ENCODE measurements at regions not wholly inside any gene's neighbourhood (a gene's known extent, or its start where the extent isn't known, plus 50 kb on each side); places are given as distances from the start of the nearest gene placed in this dataset.

GRCh38 chr11:115950660-115951059 is 446.4 kb upstream of the CADM1 start (continued):
- TF ChIP-seq REST (IDR thresholded peaks at IDR 0.05; ENCODE audit: low read depth, low read length), result no peak
- TF ChIP-seq RFX5 (IDR thresholded peaks at IDR 0.05; ENCODE audit: low read length), result no peak
- TF ChIP-seq SIN3A (IDR thresholded peaks at IDR 0.05; ENCODE audit: borderline replicate concordance, low read depth, low read length), result no peak
- no peak for TF ChIP-seq MAX (IDR thresholded peaks at IDR 0.05; ENCODE audit: low read depth)
- no peak for TF ChIP-seq USF1 (IDR thresholded peaks at IDR 0.05; ENCODE audit: borderline replicate concordance, low read depth)
- TF ChIP-seq ZBTB33 (IDR thresholded peaks at IDR 0.05; ENCODE audit: borderline replicate concordance, low read depth), result no peak
- TF ChIP-seq SMC3 (IDR thresholded peaks at IDR 0.05; ENCODE audit: low read depth, low read length), result no peak

- Histone ChIP-seq H3K27me3 (ENCODE audit: insufficient read depth) (no peaks in the 10 kb centered on the region), H3K9me2 (no peaks in the 10 kb centered on the region), H3F3A (replicated peaks; ENCODE audit: insufficient read depth) (no peaks in the 10 kb centered on the region), H3K27ac (ENCODE audit: low read depth in 2 of 2, low read length in 1 of 2) (no peak overlapping the region), H3K9me3 (no peaks in the 10 kb centered on the region), H3K9ac (no peak overlapping the region), H3K36me3 (replicated peaks in 1 of 2; ENCODE audit: control insufficient read depth in 1 of 2, insufficient read depth in 2 of 2, low read length in 1 of 2) (no peaks in the 10 kb centered on the region), H3K79me2 (ENCODE audit: insufficient read depth) (no peaks in the 10 kb centered on the region), H3K4me2 (no peak overlapping the region), H3K4me1 (ENCODE audit: control insufficient read depth in 1 of 2, insufficient read depth in 2 of 2, low read depth in 1 of 2, low read length in 1 of 2) (peaks cover 0 to 10% of the 10 kb centered on the region in 2 experiments; a peak in 1 of 4 replicates), H3K4me3 (ENCODE audit: low read depth in 2 of 2, low read length in 1 of 2) (no peak overlapping the region), H2AFZ (ENCODE audit: low read depth) (no peak overlapping the region), H4K20me1 (ENCODE audit: insufficient read depth) (no peaks in the 10 kb centered on the region)
- POLR2A ChIA-PET, result interaction anchor here (0.7 kb wide), 1 partner anchor 315 kb away, joined by 3 read pairs; no protein-coding TSS in a partner anchor
- WGBS (ENCODE audit: low lambda C conversion rate), result 30% methylated on average over 8 of the region's 8 CpGs
- CTCF ChIA-PET, result interaction anchor here (0.9 to 1.3 kb wide), 2 partner anchors 20 to 33 kb away, joined by 5 read pairs; no protein-coding TSS in a partner anchor
- DNase-seq, result no peak
- TF ChIP-seq EP300 (IDR thresholded peaks at IDR 0.05; ENCODE audit: borderline replicate concordance in 1 of 2, low read depth in 1 of 2, low read length in 1 of 2) (peak in 1 of 2 experiments; percentile 53; a peak in 1 of 4 replicates), ZBTB33 (IDR thresholded peaks at IDR 0.05; ENCODE audit: borderline replicate concordance, low read depth) (no peak), NRF1 (IDR thresholded peaks at IDR 0.05; ENCODE audit: low read depth, low read length) (no peak), YY1 (IDR thresholded peaks at IDR 0.05; ENCODE audit: low read depth) (no peak), USF2 (IDR thresholded peaks at IDR 0.05; ENCODE audit: borderline replicate concordance, low read depth, low read length) (no peak), FOSL2 (IDR thresholded peaks at IDR 0.05; ENCODE audit: borderline replicate concordance, low read depth) (no peak), SMC3 (IDR thresholded peaks at IDR 0.05; ENCODE audit: low read depth, low read length) (no peak), RFX5 (IDR thresholded peaks at IDR 0.05; ENCODE audit: low read length) (no peak), POLR2AphosphoS5 (IDR thresholded peaks at IDR 0.05; ENCODE audit: low read depth, low read length) (no peak), RXRA (IDR thresholded peaks at IDR 0.05; ENCODE audit: borderline replicate concordance, low read depth) (no peak), ELF1 (IDR thresholded peaks at IDR 0.05) (no peak), IRF3 (IDR thresholded peaks at IDR 0.05; ENCODE audit: low read depth, low read length) (no peak)
Observed at GRCh38 chr11:115944596-115944995, 440.4 kb upstream of the CADM1 start.

Measured in SK-N-SH (cell line).